ENCODE measurements at regions not wholly inside any gene's neighbourhood (a gene's known extent, or its start where the extent isn't known, plus 50 kb on each side); places are given as distances from the start of the nearest gene placed in this dataset.

GRCh38 chr6:144721232-144721631 is 436.1 kb downstream of the UTRN start:
- TF ChIP-seq POLR2AphosphoS5 (IDR thresholded peaks at IDR 0.05), result no peak
- TF ChIP-seq, protein P1, sequence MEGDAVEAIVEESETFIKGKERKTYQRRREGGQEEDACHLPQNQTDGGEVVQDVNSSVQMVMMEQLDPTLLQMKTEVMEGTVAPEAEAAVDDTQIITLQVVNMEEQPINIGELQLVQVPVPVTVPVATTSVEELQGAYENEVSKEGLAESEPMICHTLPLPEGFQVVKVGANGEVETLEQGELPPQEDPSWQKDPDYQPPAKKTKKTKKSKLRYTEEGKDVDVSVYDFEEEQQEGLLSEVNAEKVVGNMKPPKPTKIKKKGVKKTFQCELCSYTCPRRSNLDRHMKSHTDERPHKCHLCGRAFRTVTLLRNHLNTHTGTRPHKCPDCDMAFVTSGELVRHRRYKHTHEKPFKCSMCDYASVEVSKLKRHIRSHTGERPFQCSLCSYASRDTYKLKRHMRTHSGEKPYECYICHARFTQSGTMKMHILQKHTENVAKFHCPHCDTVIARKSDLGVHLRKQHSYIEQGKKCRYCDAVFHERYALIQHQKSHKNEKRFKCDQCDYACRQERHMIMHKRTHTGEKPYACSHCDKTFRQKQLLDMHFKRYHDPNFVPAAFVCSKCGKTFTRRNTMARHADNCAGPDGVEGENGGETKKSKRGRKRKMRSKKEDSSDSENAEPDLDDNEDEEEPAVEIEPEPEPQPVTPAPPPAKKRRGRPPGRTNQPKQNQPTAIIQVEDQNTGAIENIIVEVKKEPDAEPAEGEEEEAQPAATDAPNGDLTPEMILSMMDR (IDR thresholded peaks at IDR 0.05), result no peak
- TF ChIP-seq POLR2A (IDR thresholded peaks at IDR 0.05), result no peak

All from gastroesophageal sphincter (tissue), 3 donors.